ENCODE measurements at regions not wholly inside any gene's neighbourhood (a gene's known extent, or its start where the extent isn't known, plus 50 kb on each side); places are given as distances from the start of the nearest gene placed in this dataset.

DNA sequence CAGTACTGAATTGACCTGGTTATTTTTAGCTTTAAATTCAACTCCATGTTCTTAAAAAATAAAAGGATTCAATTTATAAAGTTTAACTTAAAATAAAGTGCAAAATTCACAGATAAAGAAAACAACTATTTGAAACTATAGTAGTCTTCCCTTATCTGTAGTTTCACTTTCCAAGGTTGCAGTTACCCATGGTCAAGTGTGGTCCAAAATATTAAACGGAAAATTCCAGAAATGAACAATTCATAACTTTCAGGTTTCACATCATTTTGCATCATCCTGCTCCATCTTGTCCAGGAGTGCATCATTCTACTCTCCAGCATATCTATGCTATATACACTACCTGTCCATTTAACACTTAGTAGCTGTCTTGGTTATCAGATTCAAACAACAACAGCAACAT lies 54.5 kb upstream of the ZNF804A start:
- TF ChIP-seq EP300 (conservative IDR thresholded peaks at IDR 0.05; ENCODE audit: poor library complexity, severe bottlenecking) (no peak), RAD21 (conservative IDR thresholded peaks at IDR 0.05) (no peak), EZH2 (IDR thresholded peaks at IDR 0.05; ENCODE audit: borderline replicate concordance, insufficient read depth, low read length, poor library complexity, severe bottlenecking) (no peak), TAF1 (IDR thresholded peaks at IDR 0.05; ENCODE audit: low read depth) (no peak), SMC3 (conservative IDR thresholded peaks at IDR 0.05; ENCODE audit: poor library complexity) (no peak), POLR2AphosphoS5 (IDR thresholded peaks at IDR 0.05) (no peak)
- TF ChIP-seq, protein P1, sequence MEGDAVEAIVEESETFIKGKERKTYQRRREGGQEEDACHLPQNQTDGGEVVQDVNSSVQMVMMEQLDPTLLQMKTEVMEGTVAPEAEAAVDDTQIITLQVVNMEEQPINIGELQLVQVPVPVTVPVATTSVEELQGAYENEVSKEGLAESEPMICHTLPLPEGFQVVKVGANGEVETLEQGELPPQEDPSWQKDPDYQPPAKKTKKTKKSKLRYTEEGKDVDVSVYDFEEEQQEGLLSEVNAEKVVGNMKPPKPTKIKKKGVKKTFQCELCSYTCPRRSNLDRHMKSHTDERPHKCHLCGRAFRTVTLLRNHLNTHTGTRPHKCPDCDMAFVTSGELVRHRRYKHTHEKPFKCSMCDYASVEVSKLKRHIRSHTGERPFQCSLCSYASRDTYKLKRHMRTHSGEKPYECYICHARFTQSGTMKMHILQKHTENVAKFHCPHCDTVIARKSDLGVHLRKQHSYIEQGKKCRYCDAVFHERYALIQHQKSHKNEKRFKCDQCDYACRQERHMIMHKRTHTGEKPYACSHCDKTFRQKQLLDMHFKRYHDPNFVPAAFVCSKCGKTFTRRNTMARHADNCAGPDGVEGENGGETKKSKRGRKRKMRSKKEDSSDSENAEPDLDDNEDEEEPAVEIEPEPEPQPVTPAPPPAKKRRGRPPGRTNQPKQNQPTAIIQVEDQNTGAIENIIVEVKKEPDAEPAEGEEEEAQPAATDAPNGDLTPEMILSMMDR (IDR thresholded peaks at IDR 0.05; ENCODE audit: poor library complexity, severe bottlenecking) = no peak
